SK-N-SH (cell line): ENCODE measurements at regions not wholly inside any gene's neighbourhood (a gene's known extent, or its start where the extent isn't known, plus 50 kb on each side); places are given as distances from the start of the nearest gene placed in this dataset.

Experiments
- CTCF ChIA-PET: fragments of 300-600, 350-600 bp; formaldehyde crosslinking; extraction: SDS; loops from one replicate; lab custom pipeline; 2021; lab: Yijun Ruan, JAX
- POLR2A ChIA-PET: fragments of 350-600 bp; sonication (Branson Sonifier 250); formaldehyde crosslinking; extraction: SDS; loops from one replicate; lab custom pipeline; 2020; ENCODE audit warnings: antibody characterized with exemption, inconsistent platforms; lab: Yijun Ruan, JAX
- DNase-seq: peaks from one replicate; pipeline ENCODE4 v3.0.0; 2012
- H2AFZ ChIP-seq: fragments of 200-600 bp; sonication (generic); 2 replicates; pipeline ENCODE4 v1.8.1; 2016; ENCODE audit warnings: antibody characterized with exemption, mild to moderate bottlenecking, low read depth
- H3F3A ChIP-seq: fragments of 200-600 bp; sonication (generic); replicated peaks from 2 replicates; pipeline ENCODE3; 2016; ENCODE audit warnings: antibody characterized with exemption, mild to moderate bottlenecking; ENCODE audit not compliant: insufficient read depth
- H3K27ac ChIP-seq, 2 experiments: fragments of 200-500 bp in 1 of 2; fragments of 200-600 bp in 1 of 2; sonication (Bioruptor generic) in 1 of 2; sonication (generic), shearing (Covaris generic) in 1 of 2; 2 replicates each; pipeline versions ENCODE4 v1.5.1 to v1.6.1; 2014 to 2016; ENCODE audit warnings: low read depth in 2 of 2, inconsistent platforms in 1 of 2, low read length in 1 of 2, mild to moderate bottlenecking in 1 of 2, mixed read lengths in 1 of 2
- H3K27me3 ChIP-seq: fragments of 200-600 bp; sonication (generic), shearing (Covaris generic); 2 replicates; pipeline ENCODE4 v1.6.1; 2016; ENCODE audit warnings: mixed run types; ENCODE audit not compliant: insufficient read depth
- H3K36me3 ChIP-seq, 2 experiments: fragments of 200-500 bp in 1 of 2; fragments of 200-600 bp in 1 of 2; sonication (Bioruptor generic) in 1 of 2; sonication (generic) in 1 of 2; replicated peaks in 1 of 2; 2 replicates each; pipeline versions ENCODE3 to v1.5.1; 2014 to 2016; ENCODE audit warnings: low read length in 1 of 2, mild to moderate bottlenecking in 1 of 2; ENCODE audit not compliant: insufficient read depth in 2 of 2, control insufficient read depth in 1 of 2
- H3K4me1 ChIP-seq, 2 experiments: fragments of 200-500 bp in 1 of 2; fragments of 200-600 bp in 1 of 2; sonication (Bioruptor generic) in 1 of 2; sonication (generic), shearing (Covaris generic) in 1 of 2; 2 replicates each; pipeline versions ENCODE4 v1.5.1 to v1.6.1; 2014 to 2016; ENCODE audit warnings: low read depth in 1 of 2, low read length in 1 of 2, mixed run types in 1 of 2; ENCODE audit not compliant: insufficient read depth in 2 of 2, control insufficient read depth in 1 of 2
- H3K4me2 ChIP-seq: fragments of 200-600 bp; sonication (generic), shearing (Covaris generic); 2 replicates; pipeline ENCODE4 v1.6.1; 2017; ENCODE audit warnings: mixed run types
- H3K4me3 ChIP-seq, 2 experiments: fragments of 200-500 bp in 1 of 2; fragments of 200-600 bp in 1 of 2; sonication (Bioruptor generic) in 1 of 2; sonication (generic), shearing (Covaris generic) in 1 of 2; 2 replicates each; pipeline versions ENCODE4 v1.5.1 to v1.8.1; 2014 to 2016; ENCODE audit warnings: low read depth in 2 of 2, inconsistent platforms in 1 of 2, low read length in 1 of 2, mild to moderate bottlenecking in 1 of 2, mixed read lengths in 1 of 2, moderate library complexity in 1 of 2
- H3K79me2 ChIP-seq: fragments of 200-600 bp; sonication (generic); 2 replicates; pipeline ENCODE4 v1.8.1; 2017; ENCODE audit warnings: mild to moderate bottlenecking; ENCODE audit not compliant: insufficient read depth
- H3K9ac ChIP-seq: fragments of 200-600 bp; sonication (generic); 2 replicates; pipeline ENCODE4 v1.6.1; 2017; ENCODE audit warnings: mixed run types
- H3K9me2 ChIP-seq: fragments of 200-600 bp; sonication (generic); 2 replicates; pipeline ENCODE4 v1.6.1; 2017; ENCODE audit warnings: mixed run types
- H3K9me3 ChIP-seq: fragments of 200-600 bp; sonication (generic); 2 replicates; pipeline ENCODE4 v1.6.1; 2017; ENCODE audit warnings: mixed run types, mild to moderate bottlenecking, moderate library complexity
- H4K20me1 ChIP-seq: fragments of 200-600 bp; sonication (generic); 2 replicates; pipeline ENCODE4 v1.6.1; 2017; ENCODE audit warnings: mild to moderate bottlenecking, mixed run types; ENCODE audit not compliant: insufficient read depth
- CHD2 ChIP-seq: fragments of 150-350 bp; IDR thresholded peaks from 2 replicates; pipeline ENCODE4 v1.6.1; 2018; ENCODE audit warnings: low read length; ENCODE audit not compliant: partially characterized antibody
- EP300 ChIP-seq, 2 experiments: IDR thresholded peaks; 2 replicates each; pipeline versions ENCODE4 v1.4.0 to v1.6.1; 2012; ENCODE audit warnings: borderline replicate concordance in 1 of 2, low read depth in 1 of 2, low read length in 1 of 2
- EZH2phosphoT487 ChIP-seq: fragments of 200-600 bp; sonication (generic); IDR thresholded peaks from 2 replicates; pipeline ENCODE4 v1.6.1; 2017; ENCODE audit warnings: low read depth, mixed run types, mild to moderate bottlenecking, antibody characterized with exemption, moderate library complexity, borderline replicate concordance
- FOSL2 ChIP-seq: IDR thresholded peaks from 2 replicates; pipeline ENCODE4 v1.4.0; 2012; ENCODE audit warnings: low read depth, mild to moderate bottlenecking, moderate library complexity, borderline replicate concordance
- IRF3 ChIP-seq: fragments of 150-350 bp; IDR thresholded peaks from 2 replicates; pipeline ENCODE4 v1.6.1; 2016; ENCODE audit warnings: mild to moderate bottlenecking, low read depth, low read length
- JUND ChIP-seq: IDR thresholded peaks from 2 replicates; pipeline ENCODE4 v1.4.0; 2012
- MAX ChIP-seq: IDR thresholded peaks from 2 replicates; pipeline ENCODE4 v1.4.0; 2012; ENCODE audit warnings: low read depth
- MXI1 ChIP-seq: IDR thresholded peaks from 2 replicates; pipeline ENCODE4 v1.6.1; 2012; ENCODE audit warnings: mild to moderate bottlenecking, low read depth, low read length, improper control_type of control experiment
- NFIC ChIP-seq: IDR thresholded peaks from 2 replicates; pipeline ENCODE4 v1.4.0; 2012; ENCODE audit warnings: borderline replicate concordance
- PBX3 ChIP-seq: IDR thresholded peaks from 2 replicates; pipeline ENCODE4; 2012
- RCOR1 ChIP-seq: fragments of 150-350 bp; IDR thresholded peaks from 2 replicates; pipeline ENCODE4 v1.6.1; 2017; ENCODE audit warnings: antibody characterized with exemption, low read length
- REST ChIP-seq: IDR thresholded peaks from 2 replicates; pipeline ENCODE4 v1.6.1; 2012; ENCODE audit warnings: mild to moderate bottlenecking, low read depth, low read length, moderate library complexity
- RXRA ChIP-seq: IDR thresholded peaks from 2 replicates; pipeline ENCODE4 v1.4.0; 2012; ENCODE audit warnings: low read depth, mild to moderate bottlenecking, borderline replicate concordance
- SIN3A ChIP-seq: IDR thresholded peaks from 2 replicates; pipeline ENCODE4 v1.6.1; 2012; ENCODE audit warnings: low read depth, mild to moderate bottlenecking, low read length, moderate library complexity, borderline replicate concordance
- TAF1 ChIP-seq: IDR thresholded peaks from 2 replicates; pipeline ENCODE4 v1.6.1; 2012; ENCODE audit warnings: low read depth, mild to moderate bottlenecking, low read length, moderate library complexity, borderline replicate concordance
- TCF12 ChIP-seq: IDR thresholded peaks from 2 replicates; pipeline ENCODE4 v1.4.0; 2012
- USF1 ChIP-seq: IDR thresholded peaks from 2 replicates; pipeline ENCODE4 v1.4.0; 2012; ENCODE audit warnings: low read depth, borderline replicate concordance
- WGBS: methylation state at CpG from one replicate; pipeline ENCODE4 v1.1.6; 2017; ENCODE audit warnings: low lambda C conversion rate; 5-methylcytosine and 5-hydroxymethylcytosine counted together
- TF ChIP-seq, protein P1 (sequence below): fragments of 150-350 bp; IDR thresholded peaks from 2 replicates; pipeline ENCODE4 v1.6.1; 2017; ENCODE audit warnings: antibody characterized with exemption, low read length, low read depth, borderline replicate concordance
- TF ChIP-seq, protein P2 (sequence below): fragments of 200-600 bp; sonication (generic); IDR thresholded peaks from 2 replicates; pipeline ENCODE4 v1.6.1; 2017; ENCODE audit warnings: antibody characterized with exemption, mild to moderate bottlenecking, moderate library complexity
- TF ChIP-seq, protein P3 (sequence below): IDR thresholded peaks from 2 replicates; pipeline ENCODE4 v1.4.0; 2012; ENCODE audit warnings: low read depth, borderline replicate concordance

DNA sequence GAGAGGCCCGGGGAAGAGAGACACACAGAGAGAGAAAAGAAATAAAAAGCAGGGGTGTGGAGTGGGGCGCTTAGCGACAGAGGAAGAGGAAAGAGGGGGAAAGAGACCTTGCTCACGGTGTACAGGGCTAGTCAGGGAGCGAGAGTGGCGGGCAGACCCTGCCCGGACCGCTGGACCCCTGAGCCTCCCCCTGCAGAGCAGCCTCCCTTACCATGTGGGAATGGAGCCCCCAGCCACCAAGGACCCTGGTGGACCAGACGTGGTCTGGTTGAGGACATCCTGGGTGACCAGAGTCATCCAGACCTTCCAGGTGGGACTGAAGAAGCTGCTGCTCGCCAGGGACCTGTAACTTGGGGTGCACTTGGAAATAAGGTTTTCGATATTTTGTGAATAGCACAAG is 129.6 kb downstream of the CHSY1 start:
- H3K9me3 ChIP-seq = no peaks in the 10 kb centered on the region
- no peaks in the 10 kb centered on the region for H3K79me2 ChIP-seq
- WGBS = 86% methylated on average over 10 of the region's 11 CpGs
- H3K27ac ChIP-seq = peak overlapping the region in 1 of 2 experiments; percentile 98; a peak in 2 of 4 replicates
- DNase-seq = no peak
- no peak overlapping the region for H3K4me3 ChIP-seq
- no peak for TF ChIP-seq USF1
- TF ChIP-seq, protein P1, sequence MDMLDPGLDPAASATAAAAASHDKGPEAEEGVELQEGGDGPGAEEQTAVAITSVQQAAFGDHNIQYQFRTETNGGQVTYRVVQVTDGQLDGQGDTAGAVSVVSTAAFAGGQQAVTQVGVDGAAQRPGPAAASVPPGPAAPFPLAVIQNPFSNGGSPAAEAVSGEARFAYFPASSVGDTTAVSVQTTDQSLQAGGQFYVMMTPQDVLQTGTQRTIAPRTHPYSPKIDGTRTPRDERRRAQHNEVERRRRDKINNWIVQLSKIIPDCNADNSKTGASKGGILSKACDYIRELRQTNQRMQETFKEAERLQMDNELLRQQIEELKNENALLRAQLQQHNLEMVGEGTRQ = no peak
- TF ChIP-seq MXI1 = no peak
- TF ChIP-seq, protein P2, sequence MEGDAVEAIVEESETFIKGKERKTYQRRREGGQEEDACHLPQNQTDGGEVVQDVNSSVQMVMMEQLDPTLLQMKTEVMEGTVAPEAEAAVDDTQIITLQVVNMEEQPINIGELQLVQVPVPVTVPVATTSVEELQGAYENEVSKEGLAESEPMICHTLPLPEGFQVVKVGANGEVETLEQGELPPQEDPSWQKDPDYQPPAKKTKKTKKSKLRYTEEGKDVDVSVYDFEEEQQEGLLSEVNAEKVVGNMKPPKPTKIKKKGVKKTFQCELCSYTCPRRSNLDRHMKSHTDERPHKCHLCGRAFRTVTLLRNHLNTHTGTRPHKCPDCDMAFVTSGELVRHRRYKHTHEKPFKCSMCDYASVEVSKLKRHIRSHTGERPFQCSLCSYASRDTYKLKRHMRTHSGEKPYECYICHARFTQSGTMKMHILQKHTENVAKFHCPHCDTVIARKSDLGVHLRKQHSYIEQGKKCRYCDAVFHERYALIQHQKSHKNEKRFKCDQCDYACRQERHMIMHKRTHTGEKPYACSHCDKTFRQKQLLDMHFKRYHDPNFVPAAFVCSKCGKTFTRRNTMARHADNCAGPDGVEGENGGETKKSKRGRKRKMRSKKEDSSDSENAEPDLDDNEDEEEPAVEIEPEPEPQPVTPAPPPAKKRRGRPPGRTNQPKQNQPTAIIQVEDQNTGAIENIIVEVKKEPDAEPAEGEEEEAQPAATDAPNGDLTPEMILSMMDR = no peak
- no peak for TF ChIP-seq TCF12
- TF ChIP-seq, protein P3, sequence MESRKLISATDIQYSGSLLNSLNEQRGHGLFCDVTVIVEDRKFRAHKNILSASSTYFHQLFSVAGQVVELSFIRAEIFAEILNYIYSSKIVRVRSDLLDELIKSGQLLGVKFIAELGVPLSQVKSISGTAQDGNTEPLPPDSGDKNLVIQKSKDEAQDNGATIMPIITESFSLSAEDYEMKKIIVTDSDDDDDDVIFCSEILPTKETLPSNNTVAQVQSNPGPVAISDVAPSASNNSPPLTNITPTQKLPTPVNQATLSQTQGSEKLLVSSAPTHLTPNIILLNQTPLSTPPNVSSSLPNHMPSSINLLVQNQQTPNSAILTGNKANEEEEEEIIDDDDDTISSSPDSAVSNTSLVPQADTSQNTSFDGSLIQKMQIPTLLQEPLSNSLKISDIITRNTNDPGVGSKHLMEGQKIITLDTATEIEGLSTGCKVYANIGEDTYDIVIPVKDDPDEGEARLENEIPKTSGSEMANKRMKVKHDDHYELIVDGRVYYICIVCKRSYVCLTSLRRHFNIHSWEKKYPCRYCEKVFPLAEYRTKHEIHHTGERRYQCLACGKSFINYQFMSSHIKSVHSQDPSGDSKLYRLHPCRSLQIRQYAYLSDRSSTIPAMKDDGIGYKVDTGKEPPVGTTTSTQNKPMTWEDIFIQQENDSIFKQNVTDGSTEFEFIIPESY = no peak
- no peak for TF ChIP-seq TAF1
- TF ChIP-seq JUND = no peak
- TF ChIP-seq PBX3 = no peak
- no peak for TF ChIP-seq REST
- TF ChIP-seq SIN3A = no peak
- no peak for TF ChIP-seq CHD2
- TF ChIP-seq EZH2phosphoT487 = no peak
- TF ChIP-seq IRF3 = no peak
- no peak for TF ChIP-seq MAX
- no peak for TF ChIP-seq FOSL2
- no peak for TF ChIP-seq RXRA
- TF ChIP-seq EP300 (IDR thresholded peaks at IDR 0.05; ENCODE audit: borderline replicate concordance in 1 of 2, low read depth in 1 of 2, low read length in 1 of 2) = no peak
- no peak for TF ChIP-seq RCOR1
- TF ChIP-seq NFIC = no peak
- ChIA-PET CTCF (interaction anchor here (0.6 to 2.8 kb wide), 23 partner anchors 9 to 173 kb away, joined by 3 to 24 read pairs (median 4); partner anchors contain the start of genes CHSY1 and SNRPA1), POLR2A (interaction anchor here (0.8 to 1.6 kb wide), 4 partner anchors 50 to 133 kb away, joined by 3 to 7 read pairs (median 3); partner anchors contain the start of gene CHSY1)
- no peaks in the 10 kb centered on the region for H3K27me3 ChIP-seq
- H2AFZ ChIP-seq = peak overlapping the region; percentile 69; the same call in 1 of the 2 replicates
- H3K4me2 ChIP-seq = 0 out of 2 replicates have a peak overlapping the region, but pooled peaks have one; percentile 51
- H3F3A ChIP-seq = peaks cover 31% of the 10 kb centered on the region
- H3K36me3 ChIP-seq = no peaks in the 10 kb centered on the region
- no peaks in the 10 kb centered on the region for H3K9me2 ChIP-seq
- peaks cover 17 to 44% of the 10 kb centered on the region in 2 experiments for H3K4me1 ChIP-seq
- no peaks in the 10 kb centered on the region for H4K20me1 ChIP-seq
- H3K9ac ChIP-seq = no peak overlapping the region
